Hematopoietic multipotent progenitor cell (in vitro differentiated cells): ENCODE measurements at regions not wholly inside any gene's neighbourhood (a gene's known extent, or its start where the extent isn't known, plus 50 kb on each side); places are given as distances from the start of the nearest gene placed in this dataset.
"Not testable (repeated sequence)": the region's sequence is repeated elsewhere in the genome, so short reads cannot be mapped to it uniquely, and the experiment has no call there.

Experiments
- DNase-seq, 3 donors: peaks; one replicate each; pipeline ENCODE4 v3.0.0-alpha.2; 2011 to 2015; ENCODE audit warnings: low read depth in 2 of 3, low spot score in 2 of 3

- DNase-seq = peak in 1 of 3 donors; percentile 5
These were observed 447.5 kb downstream of the GXYLT1 start for GRCh38 chr12:41697161-41697560.

DNA sequence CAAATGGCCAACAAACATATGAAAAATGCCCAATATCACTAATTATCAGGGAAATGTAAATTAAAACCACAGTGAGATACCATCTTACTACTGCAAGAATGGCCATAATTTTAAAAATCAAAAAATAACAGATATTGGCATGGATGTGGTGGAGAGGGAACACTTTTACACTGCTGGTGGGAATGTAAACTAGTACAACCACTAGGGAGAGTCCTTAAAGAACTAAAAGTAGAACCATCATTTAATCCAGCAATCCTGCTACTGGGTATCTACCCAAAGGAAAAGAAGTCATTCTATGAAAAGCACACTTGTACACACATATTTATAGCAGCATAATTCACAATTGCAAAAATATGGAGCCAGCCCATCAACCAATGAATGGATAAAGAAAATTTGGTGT lies 459.7 kb downstream of the GXYLT1 start:
- DNase-seq = no peak

- DNase-seq = no peak
These were observed 461.0 kb downstream of the GXYLT1 start for GRCh38 chr12:41683513-41684240.

- DNase-seq = no peak
These were observed 461.7 kb downstream of the GXYLT1 start for GRCh38 chr12:41683023-41683422.

- no peak for DNase-seq
These were observed 462.8 kb downstream of the GXYLT1 start for GRCh38 chr12:41681898-41682297.

GRCh38 chr12:41680155-41680554 lies 464.5 kb downstream of the GXYLT1 start:
- DNase-seq = no peak

DNA sequence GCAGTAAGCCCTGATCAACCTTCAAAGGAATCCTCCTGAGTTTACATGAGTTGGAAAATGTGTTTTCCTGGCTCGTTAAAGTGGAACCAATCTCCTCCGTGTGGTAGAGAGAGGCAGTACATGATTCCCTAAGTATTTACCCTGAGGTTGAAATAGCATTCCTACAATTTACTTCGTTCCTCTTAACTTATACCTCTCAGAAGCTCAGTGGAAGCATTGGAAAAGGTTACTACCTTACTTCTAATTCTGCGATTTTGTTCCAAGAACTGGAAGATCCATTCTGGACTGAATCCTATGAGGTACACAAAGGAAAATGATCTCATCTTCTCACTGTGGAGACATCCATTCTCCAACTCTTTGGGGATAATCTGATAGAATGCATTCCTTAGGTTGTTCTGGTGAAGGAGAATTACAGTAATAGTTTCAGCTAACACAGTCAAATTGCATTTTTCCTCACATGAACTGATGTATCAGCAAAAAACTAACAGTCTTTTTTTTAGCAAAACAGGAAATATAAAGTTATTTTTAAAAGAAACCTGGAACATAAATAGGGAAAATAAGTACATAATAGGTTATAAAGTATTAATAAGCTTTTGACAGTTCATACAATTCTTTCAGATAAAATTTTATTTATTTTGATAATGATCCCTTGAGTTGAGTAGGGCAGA lies 475.6 kb downstream of the PDZRN4 start:
- peak in 1 of 3 donors; percentile 24 for DNase-seq

DNA sequence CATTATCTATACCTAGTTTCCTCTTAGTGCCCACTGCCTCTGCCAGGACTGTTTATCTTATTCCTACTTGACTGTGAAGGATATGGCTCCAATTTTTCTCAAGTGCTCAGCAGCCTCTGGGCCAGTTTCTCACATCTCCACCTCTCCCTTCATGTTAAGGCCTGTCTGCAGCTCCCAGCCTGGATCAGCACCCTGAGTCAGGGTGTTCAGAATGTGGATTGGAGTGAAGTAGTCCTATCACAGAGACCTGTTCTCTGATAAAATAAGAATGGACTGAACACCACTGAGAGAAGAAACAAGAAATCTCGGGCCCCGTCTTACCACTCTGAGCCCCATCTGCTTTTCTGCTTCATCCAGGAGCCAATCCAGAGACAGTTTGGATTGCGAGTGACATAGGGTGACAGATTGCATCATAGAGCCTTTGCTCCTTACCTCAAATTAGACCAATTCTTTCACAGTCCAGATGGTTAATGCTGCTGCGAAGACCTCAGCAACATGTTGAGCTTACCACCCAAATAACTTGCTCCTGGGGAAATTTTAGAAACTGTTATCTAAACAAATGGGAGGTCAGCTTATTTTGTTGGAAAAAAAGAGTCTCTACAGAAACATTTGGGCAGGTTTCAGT lies 473.1 kb downstream of the PDZRN4 start:
- no peak for DNase-seq

DNA sequence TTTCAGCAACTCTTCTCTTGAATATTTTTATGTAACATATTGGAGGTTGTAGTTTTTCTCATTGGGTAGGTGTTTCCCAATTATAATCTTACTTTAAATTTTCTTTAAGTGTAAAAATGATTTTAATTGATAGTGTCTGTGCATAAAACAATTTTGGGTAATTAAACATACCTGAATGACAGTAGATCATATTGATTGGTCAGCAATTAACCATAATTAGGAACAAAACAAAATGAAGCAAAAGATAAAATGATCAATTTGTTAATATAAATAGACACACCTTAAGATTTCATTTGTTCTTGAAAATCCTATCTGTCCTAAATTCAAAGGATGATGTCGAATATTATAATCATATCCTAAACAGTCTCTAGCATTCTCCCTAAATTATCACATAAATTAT lies 468.3 kb downstream of the PDZRN4 start:
- DNase-seq = no peak

- DNase-seq = peak in 1 of 3 donors; percentile 3
These were observed 465.5 kb downstream of the PDZRN4 start for GRCh38 chr12:41653386-41654326.

DNA sequence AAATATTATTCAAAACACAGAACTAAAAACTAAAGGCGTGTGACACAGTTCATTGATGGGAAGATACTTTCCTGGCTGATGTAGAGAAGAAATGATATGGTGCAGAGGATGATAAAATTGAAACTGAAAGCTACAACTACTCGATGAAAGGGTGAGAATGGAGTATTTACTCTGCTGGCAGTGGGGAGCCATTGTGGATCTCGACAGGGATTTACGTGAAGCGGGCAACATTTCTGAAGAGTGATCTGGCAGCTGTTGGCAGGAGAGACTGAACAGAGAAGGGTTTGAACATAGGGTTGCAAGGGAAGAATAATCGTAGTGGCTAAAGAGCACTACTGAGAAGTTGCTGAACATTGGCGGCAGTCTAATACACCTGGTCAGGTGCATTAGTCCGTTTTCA lies 464.9 kb downstream of the PDZRN4 start:
- DNase-seq = no peak

DNA sequence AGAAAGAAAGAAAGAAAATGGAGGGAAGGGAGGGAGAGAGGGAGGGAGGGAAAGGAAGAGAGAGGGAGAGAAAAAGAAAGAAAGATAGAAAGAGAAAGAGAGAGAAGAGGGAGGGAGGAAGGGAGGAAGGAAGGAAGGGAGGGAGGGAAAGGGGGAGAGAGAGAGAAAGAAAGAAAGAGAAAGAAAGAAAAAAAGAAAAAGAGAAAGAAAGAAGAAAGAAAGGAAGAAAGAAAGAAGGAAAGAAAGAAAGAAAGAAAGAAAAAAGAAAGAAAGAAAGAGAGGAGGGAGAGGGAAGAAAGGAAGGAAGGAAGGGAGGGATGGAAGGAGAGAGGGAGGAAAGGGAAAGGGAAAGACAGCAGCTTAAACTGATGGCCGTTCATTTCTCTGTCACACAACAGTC lies 457.5 kb downstream of the PDZRN4 start:
- no peak for DNase-seq

DNA sequence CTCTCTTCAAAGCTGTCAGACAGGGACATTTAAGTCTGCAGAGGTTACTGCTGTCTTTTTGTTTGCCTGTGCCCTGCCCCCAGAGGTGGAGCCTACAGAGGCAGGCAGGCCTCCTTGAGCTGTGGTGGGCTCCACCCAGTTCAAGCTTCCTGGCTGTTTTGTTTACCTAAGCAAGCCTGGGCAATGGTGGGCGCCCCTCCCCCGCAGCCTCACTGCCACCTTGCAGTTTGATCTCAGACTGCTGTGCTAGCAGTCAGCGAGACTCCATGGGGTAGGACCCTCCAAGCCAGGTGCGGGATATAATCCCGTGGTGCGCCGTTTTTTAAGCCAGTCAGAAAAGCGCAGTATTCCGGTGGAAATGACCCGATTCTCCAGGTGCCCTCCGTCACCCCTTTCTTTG lies 454.7 kb downstream of the PDZRN4 start:
- DNase-seq = not testable (repeated sequence)

DNA sequence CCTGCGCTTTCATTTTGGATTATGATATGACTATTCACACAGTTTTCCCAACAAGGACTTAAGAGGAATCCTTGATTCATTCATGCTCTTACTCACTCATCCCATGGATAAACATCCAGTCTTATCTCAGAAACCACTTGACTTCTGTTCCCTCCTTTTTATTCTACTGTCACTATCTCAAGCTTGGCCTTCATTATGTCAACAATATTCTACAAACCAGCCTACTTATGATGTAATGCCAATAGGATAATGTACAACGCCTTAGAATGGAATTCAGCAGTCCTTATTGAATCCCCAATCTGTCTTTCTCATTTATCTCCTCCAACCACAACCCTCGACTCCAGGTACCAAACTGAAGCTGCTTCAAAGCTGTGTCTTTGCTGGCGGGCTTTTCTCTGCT lies 448.5 kb downstream of the PDZRN4 start:
- no peak for DNase-seq

- no peak for DNase-seq
These were observed 447.7 kb downstream of the PDZRN4 start for GRCh38 chr12:41635626-41636364.

GRCh38 chr12:41634091-41634490 lies 446.0 kb downstream of the PDZRN4 start:
- no peak for DNase-seq

DNA sequence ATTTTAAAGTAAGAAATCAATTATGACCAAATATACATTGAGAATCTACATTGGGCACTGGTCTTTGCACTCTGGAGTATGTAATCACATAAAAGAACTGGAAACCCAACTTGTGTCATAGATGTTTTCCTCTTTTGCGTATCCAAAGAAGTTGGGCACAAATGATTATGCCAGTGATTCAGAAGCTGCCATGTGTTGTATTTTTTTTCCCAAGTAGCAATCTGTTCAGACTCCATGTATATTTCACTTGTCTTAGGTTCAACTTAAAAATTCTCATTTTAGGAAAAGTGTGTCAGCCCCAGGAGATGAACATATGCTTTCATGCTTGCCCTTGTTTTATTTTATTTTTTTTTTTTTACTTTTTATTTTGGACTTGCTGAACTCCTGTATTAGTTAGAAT lies 441.5 kb downstream of the PDZRN4 start:
- no peak for DNase-seq

DNA sequence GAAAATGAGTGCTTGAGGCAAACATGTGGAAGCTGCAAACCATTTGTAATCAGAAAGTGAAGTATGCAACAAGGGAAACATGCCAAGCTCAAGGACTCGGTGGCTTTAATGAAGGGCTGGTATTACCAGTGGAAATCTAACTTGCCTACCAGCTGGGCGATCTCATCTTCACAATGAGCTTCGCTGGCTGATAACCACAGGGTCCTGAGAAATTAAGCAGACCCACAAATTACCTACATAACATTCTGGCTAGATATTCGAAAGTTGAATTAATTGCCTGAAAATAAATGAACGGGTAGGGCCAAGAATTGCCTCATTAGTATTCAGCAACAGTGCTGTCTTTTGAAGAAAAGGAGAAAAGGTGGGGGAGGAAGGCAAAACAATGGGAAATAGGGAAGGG lies 439.4 kb downstream of the PDZRN4 start:
- DNase-seq = no peak

- no peak for DNase-seq
These were observed 436.5 kb downstream of the PDZRN4 start for GRCh38 chr12:41624571-41624970.
